ENCODE measurements at regions not wholly inside any gene's neighbourhood (a gene's known extent, or its start where the extent isn't known, plus 50 kb on each side); places are given as distances from the start of the nearest gene placed in this dataset.
"Not testable (repeated sequence)": the region's sequence is repeated elsewhere in the genome, so short reads cannot be mapped to it uniquely, and the experiment has no call there.

- in situ Hi-C loops (cut with HindIII; ENCODE audit: low sequenced_read_pairs); H3K4me3 ChIP-seq (ENCODE audit: low read depth, low read length); DNase-seq (ENCODE audit: low read depth, low spot score): not testable (repeated sequence)
Observed at GRCh38 chr15:20065508-20065907, 476.1 kb downstream of the GOLGA6L6 start.

- DNase-seq (ENCODE audit: low read depth, low spot score); in situ Hi-C loops (cut with HindIII; ENCODE audit: low sequenced_read_pairs); H3K4me3 ChIP-seq (ENCODE audit: low read depth, low read length): not testable (repeated sequence)
Observed at GRCh38 chr15:20063167-20063566, 478.4 kb downstream of the GOLGA6L6 start.

- H3K4me3 ChIP-seq (ENCODE audit: low read depth, low read length); in situ Hi-C loops (cut with HindIII; ENCODE audit: low sequenced_read_pairs); DNase-seq (ENCODE audit: low read depth, low spot score): not testable (repeated sequence)
Observed at GRCh38 chr15:20060838-20061237, 480.8 kb downstream of the GOLGA6L6 start.

- H3K4me3 ChIP-seq (ENCODE audit: low read depth, low read length); DNase-seq (ENCODE audit: low read depth, low spot score); in situ Hi-C loops (cut with HindIII; ENCODE audit: low sequenced_read_pairs): not testable (repeated sequence)
Observed at GRCh38 chr15:20056871-20057270, 484.7 kb downstream of the GOLGA6L6 start.

GRCh38 chr15:20055921-20056320 lies 485.7 kb downstream of the GOLGA6L6 start:
- H3K4me3 ChIP-seq (ENCODE audit: low read depth, low read length); DNase-seq (ENCODE audit: low read depth, low spot score); in situ Hi-C loops (cut with HindIII; ENCODE audit: low sequenced_read_pairs): not testable (repeated sequence)

- DNase-seq (ENCODE audit: low read depth, low spot score); H3K4me3 ChIP-seq (ENCODE audit: low read depth, low read length): not testable (repeated sequence)
Observed at GRCh38 chr15:20048189-20048588, 493.4 kb downstream of the GOLGA6L6 start.

GRCh38 chr15:20045165-20045564 lies 496.4 kb downstream of the GOLGA6L6 start:
- DNase-seq (ENCODE audit: low read depth, low spot score); in situ Hi-C loops (cut with HindIII; ENCODE audit: low sequenced_read_pairs); H3K4me3 ChIP-seq (ENCODE audit: low read depth, low read length): not testable (repeated sequence)

More at GRCh38 chr15:20048189-20048588, 493.4 kb downstream of the GOLGA6L6 start:
- in situ Hi-C loops (cut with HindIII; ENCODE audit: low sequenced_read_pairs), result not testable (repeated sequence)

- H3K4me3 ChIP-seq (ENCODE audit: low read depth, low read length); DNase-seq (ENCODE audit: low read depth, low spot score); in situ Hi-C loops (cut with HindIII; ENCODE audit: low sequenced_read_pairs): not testable (repeated sequence)
Observed at GRCh38 chr15:20040691-20041090, 500.9 kb downstream of the GOLGA6L6 start.

GRCh38 chr15:20025040-20025439 lies 516.6 kb downstream of the GOLGA6L6 start:
- H3K4me3 ChIP-seq (ENCODE audit: low read depth, low read length); in situ Hi-C loops (cut with HindIII; ENCODE audit: low sequenced_read_pairs); DNase-seq (ENCODE audit: low read depth, low spot score): not testable (repeated sequence)

GRCh38 chr15:20022349-20022748 lies 519.3 kb downstream of the GOLGA6L6 start:
- in situ Hi-C loops (cut with HindIII; ENCODE audit: low sequenced_read_pairs); H3K4me3 ChIP-seq (ENCODE audit: low read depth, low read length); DNase-seq (ENCODE audit: low read depth, low spot score): not testable (repeated sequence)

- H3K4me3 ChIP-seq (ENCODE audit: low read depth, low read length); DNase-seq (ENCODE audit: low read depth, low spot score); in situ Hi-C loops (cut with HindIII; ENCODE audit: low sequenced_read_pairs): not testable (repeated sequence)
Observed at GRCh38 chr15:20021351-20021750, 520.2 kb downstream of the GOLGA6L6 start.

- H3K4me3 ChIP-seq (ENCODE audit: low read depth, low read length); in situ Hi-C loops (cut with HindIII; ENCODE audit: low sequenced_read_pairs); DNase-seq (ENCODE audit: low read depth, low spot score): not testable (repeated sequence)
Observed at GRCh38 chr15:20020588-20020987, 521.0 kb downstream of the GOLGA6L6 start.

GRCh38 chr15:20019758-20020157 lies 521.8 kb downstream of the GOLGA6L6 start:
- in situ Hi-C loops (cut with HindIII; ENCODE audit: low sequenced_read_pairs); DNase-seq (ENCODE audit: low read depth, low spot score); H3K4me3 ChIP-seq (ENCODE audit: low read depth, low read length): not testable (repeated sequence)

- in situ Hi-C loops (cut with HindIII; ENCODE audit: low sequenced_read_pairs); DNase-seq (ENCODE audit: low read depth, low spot score): not testable (repeated sequence)
Observed at GRCh38 chr15:20017581-20017980, 524.0 kb downstream of the GOLGA6L6 start.

GRCh38 chr15:20016941-20017340 lies 524.7 kb downstream of the GOLGA6L6 start:
- in situ Hi-C loops (cut with HindIII; ENCODE audit: low sequenced_read_pairs); H3K4me3 ChIP-seq (ENCODE audit: low read depth, low read length); DNase-seq (ENCODE audit: low read depth, low spot score): not testable (repeated sequence)

More at GRCh38 chr15:20017581-20017980, 524.0 kb downstream of the GOLGA6L6 start:
- H3K4me3 ChIP-seq (ENCODE audit: low read depth, low read length), result not testable (repeated sequence)

GRCh38 chr15:20012837-20013236 lies 528.8 kb downstream of the GOLGA6L6 start:
- H3K4me3 ChIP-seq (ENCODE audit: low read depth, low read length); DNase-seq (ENCODE audit: low read depth, low spot score); in situ Hi-C loops (cut with HindIII; ENCODE audit: low sequenced_read_pairs): not testable (repeated sequence)

GRCh38 chr15:20010759-20011158 lies 530.8 kb downstream of the GOLGA6L6 start:
- DNase-seq (ENCODE audit: low read depth, low spot score); in situ Hi-C loops (cut with HindIII; ENCODE audit: low sequenced_read_pairs); H3K4me3 ChIP-seq (ENCODE audit: low read depth, low read length): not testable (repeated sequence)

- H3K4me3 ChIP-seq (ENCODE audit: low read depth, low read length); DNase-seq (ENCODE audit: low read depth, low spot score); in situ Hi-C loops (cut with HindIII; ENCODE audit: low sequenced_read_pairs): not testable (repeated sequence)
Observed at GRCh38 chr15:20009619-20010018, 532.0 kb downstream of the GOLGA6L6 start.

- DNase-seq (ENCODE audit: low read depth, low spot score); H3K4me3 ChIP-seq (ENCODE audit: low read depth, low read length); in situ Hi-C loops (cut with HindIII; ENCODE audit: low sequenced_read_pairs): not testable (repeated sequence)
Observed at GRCh38 chr15:20007338-20007737, 534.3 kb downstream of the GOLGA6L6 start.
